NCI-H146 treated with DMSO at 0.1 percent for 48 hours (cell line): ENCODE measurements at regions not wholly inside any gene's neighbourhood (a gene's known extent, or its start where the extent isn't known, plus 50 kb on each side); places are given as distances from the start of the nearest gene placed in this dataset.
"Not testable (repeated sequence)": the region's sequence is repeated elsewhere in the genome, so short reads cannot be mapped to it uniquely, and the experiment has no call there.

Experiments used
- DNase-seq: peaks from one replicate; lab custom pipeline; 2025; ENCODE audit not compliant: unreplicated experiment; lab: John Stamatoyannopoulos, UW

- DNase-seq = no peak
Observed at GRCh38 chr7:152947686-152948085, 188.1 kb downstream of the ACTR3B start.

- no peak for DNase-seq
Observed at GRCh38 chr7:152949253-152949652, 189.7 kb downstream of the ACTR3B start.

- no peak for DNase-seq
Observed at GRCh38 chr7:152949790-152950189, 190.2 kb downstream of the ACTR3B start.

DNA sequence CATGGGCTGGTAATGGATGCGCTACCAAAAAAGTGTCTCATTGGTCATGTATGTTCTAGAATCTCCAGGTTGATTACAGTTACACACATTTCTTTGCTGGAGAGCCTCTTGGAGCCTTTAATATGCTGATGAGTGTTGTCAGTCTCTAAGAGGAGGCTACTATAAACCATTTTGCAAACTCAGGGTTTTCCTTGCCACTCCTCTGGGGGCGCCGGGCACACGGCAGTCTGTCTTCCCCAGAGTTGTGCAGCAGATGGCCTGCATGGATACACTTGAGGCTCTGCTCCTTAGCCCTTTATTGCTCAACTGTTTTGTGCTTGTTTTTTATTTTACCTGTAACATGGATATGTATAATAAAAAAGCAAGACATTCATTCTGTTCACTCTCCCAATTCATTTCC lies 196.5 kb downstream of the ACTR3B start:
- no peak for DNase-seq

- DNase-seq = no peak
Observed at GRCh38 chr7:152959610-152960009, 200.1 kb downstream of the ACTR3B start.

DNA sequence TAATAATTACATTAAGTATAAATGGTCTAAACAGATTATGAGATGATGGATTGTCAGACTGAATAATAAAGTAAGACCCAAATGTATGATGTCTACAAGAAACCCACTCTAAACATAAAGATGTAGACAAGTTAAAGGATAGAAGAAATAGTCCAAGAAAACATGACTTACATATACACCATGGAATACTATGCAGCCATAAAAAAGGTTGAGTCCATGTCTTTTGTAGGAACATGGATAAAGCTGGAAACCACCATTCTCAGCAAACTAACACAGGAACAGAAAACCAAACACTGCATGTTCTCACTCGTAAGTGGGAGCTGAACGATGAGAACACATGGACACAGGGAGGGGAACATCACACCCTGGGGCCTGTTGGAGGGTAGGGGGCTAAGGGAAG lies 202.2 kb downstream of the ACTR3B start:
- DNase-seq = not testable (repeated sequence)

GRCh38 chr7:152966189-152966588 lies 206.6 kb downstream of the ACTR3B start:
- no peak for DNase-seq

GRCh38 chr7:152967958-152968357 lies 208.4 kb downstream of the ACTR3B start:
- DNase-seq = no peak

- no peak for DNase-seq
Observed at GRCh38 chr7:152968514-152968913, 209.0 kb downstream of the ACTR3B start.

DNA sequence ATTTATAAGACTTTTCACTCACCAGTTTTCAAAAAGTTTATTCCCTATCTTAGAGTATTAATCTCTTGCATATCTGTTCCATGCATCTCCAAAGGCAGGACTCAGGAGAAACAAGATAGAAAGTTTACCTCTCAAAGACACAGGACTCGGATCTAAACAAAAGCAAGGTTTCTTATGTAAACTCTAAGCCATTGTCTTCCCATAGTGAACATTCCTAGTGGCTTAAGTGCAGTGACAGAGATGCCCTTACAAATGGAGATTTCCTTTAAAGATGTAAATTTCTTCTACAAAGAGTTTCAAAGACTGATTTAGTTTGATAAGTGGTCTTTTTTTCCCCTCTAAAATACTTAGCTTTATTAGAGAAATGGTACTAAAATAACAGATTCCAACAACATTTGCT lies 209.8 kb downstream of the ACTR3B start:
- no peak for DNase-seq

DNA sequence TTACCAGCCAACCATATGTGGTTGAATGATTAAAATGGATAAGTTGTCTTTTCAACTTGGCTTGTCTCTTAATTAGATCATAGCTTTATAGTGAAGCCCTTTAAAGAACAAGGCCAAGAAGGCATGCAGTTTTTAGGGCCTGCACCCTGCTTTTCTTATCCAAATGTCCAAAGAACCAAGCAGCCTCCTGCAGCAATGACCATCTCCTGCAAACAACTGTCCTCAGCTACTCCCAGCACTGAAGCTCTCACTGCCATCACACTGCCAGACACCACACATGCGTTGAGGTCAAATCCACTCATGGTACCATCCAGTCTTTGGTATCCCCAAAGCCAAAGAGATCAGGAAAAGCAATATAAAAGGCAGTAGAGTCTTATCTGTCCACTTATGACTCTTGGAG lies 210.3 kb downstream of the ACTR3B start:
- DNase-seq = no peak

DNA sequence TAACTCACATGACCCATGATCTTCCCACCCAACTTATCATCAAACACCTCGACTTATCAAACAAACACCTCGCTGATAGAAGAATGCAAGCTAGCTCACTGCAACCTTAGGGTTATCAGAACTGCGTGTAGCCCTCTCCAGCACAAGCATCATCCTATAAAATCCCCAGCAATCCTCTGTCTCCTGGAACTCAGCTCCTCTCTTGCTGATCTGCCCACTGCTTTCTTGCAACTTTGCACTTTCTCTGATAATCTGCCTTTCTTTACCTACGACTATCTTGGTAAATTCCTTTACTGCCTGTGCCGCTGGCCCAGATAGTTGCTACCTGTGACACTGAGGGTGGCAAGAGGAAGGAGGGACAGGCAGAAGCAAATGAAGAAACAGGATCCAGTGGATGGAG lies 210.9 kb downstream of the ACTR3B start:
- DNase-seq = no peak

DNA sequence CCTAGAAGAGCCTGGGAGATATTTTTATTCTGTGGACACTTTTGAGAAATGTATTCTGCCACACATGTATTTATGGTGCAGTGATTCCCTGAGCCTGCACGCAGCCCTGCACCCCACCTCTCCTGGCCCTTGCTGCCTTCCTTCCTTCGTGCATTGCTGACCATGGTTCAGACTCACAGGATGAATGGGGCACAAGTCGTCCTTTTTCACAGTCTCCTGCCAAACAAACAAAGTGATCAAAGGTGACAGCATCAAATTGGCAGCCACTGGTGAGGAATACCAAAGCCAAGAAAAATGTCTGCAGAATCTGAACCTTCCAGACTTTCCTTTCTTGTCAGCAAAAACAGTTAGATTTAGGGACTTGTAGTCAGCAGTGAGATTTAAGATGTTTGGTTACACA lies 215.0 kb downstream of the ACTR3B start:
- DNase-seq = no peak

DNA sequence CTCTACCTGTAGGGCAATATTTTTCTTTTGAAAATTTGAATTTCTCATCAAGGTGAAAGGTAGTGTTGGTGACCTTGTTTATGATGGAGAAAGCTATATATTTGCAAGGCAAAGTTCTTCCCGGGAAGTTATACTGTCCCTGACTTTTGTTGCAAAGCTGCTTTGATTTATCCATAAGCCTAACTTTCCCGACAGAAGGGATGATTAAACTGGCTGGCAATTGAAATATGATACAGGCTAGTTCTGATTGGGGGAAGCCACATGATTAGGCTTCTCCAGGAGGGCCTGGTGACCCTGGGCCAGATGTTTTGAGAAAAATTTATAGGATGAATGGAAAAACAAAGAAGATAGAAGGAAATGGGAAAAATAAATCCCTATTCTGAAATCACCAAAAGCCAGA lies 215.5 kb downstream of the ACTR3B start:
- DNase-seq = no peak

- DNase-seq = no peak
Observed at GRCh38 chr7:152979376-152979775, 219.8 kb downstream of the ACTR3B start.

DNA sequence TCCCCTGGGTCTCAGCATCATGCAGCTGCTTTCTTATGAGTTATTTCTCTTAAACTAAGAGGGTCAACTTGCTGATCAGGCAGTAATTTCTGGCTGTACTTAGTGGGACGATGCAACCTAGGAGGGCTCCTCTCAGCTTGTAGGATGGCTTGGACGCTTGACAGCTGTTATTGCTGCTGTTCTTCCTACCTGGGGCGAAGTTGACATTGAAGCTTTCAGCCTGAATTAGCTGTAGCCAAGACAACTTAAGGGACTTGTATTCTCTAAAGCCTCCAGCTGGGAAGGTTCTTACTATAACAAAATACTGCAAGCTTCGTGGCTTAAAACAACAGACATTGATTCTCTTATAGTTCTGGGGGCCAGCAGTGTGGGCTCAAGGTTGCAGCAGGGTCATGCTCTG lies 224.9 kb downstream of the ACTR3B start:
- no peak for DNase-seq

DNA sequence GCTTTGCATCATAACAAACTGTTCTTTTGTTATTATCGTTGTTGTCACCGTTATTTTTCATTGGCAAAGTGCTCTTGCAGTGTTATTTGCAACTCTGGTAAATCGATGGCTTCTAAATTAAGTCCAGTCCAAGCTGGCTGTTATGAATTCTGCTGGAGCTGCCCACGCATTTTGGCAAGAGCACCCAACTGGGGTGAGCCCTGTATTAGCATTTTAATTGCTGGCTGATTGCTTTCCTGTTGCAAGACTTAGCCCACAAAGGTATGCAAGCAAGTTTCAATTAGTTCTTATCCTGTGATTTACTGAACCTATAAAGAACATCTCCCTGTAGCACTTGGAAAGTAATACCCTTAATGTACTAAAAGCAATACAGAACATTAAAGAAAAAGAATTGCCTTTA lies 226.8 kb downstream of the ACTR3B start:
- DNase-seq = no peak

- DNase-seq = no peak
Observed at GRCh38 chr7:152987656-152988055, 228.1 kb downstream of the ACTR3B start.

GRCh38 chr7:152989889-152990380 lies 230.4 kb downstream of the ACTR3B start:
- DNase-seq = no peak

- DNase-seq = no peak
Observed at GRCh38 chr7:152998420-152998819, 238.9 kb downstream of the ACTR3B start.

DNA sequence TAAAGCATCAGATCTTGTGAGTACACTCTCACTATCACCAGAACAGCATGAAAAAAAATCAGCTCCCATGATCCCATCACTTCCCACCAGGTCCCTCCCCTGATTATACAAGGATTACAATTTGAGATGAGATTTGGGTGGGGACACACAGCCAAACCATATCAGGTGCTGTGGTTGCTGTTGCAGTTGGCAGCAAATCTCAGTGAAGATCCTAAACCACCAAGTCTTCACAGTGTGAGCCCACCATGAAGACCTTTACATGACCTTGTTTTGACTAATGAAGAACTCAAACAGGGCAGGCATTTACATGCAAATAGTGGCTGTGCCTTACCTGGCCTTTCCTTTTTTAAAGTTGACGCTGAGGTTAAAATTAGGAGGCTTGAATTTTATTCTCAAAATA lies 242.6 kb downstream of the ACTR3B start:
- no peak for DNase-seq

- DNase-seq = no peak
Observed at GRCh38 chr7:153002572-153002971, 243.0 kb downstream of the ACTR3B start.

- no peak for DNase-seq
Observed at GRCh38 chr7:153004341-153004740, 244.8 kb downstream of the ACTR3B start.
